NCI-H69 (cell line): ENCODE measurements at regions not wholly inside any gene's neighbourhood (a gene's known extent, or its start where the extent isn't known, plus 50 kb on each side); places are given as distances from the start of the nearest gene placed in this dataset.
"Not testable (repeated sequence)": the region's sequence is repeated elsewhere in the genome, so short reads cannot be mapped to it uniquely, and the experiment has no call there.

Source experiments
- DNase-seq: peaks from one replicate; lab custom pipeline; 2025; lab: John Stamatoyannopoulos, UW

- DNase-seq = peak; percentile 90
These were observed 72.9 kb upstream of the SEPTIN5 start for GRCh38 chr22:19641254-19641982.

- DNase-seq = no peak
These were observed 72.3 kb upstream of the SEPTIN5 start for GRCh38 chr22:19641983-19642451.

- DNase-seq = no peak
These were observed 70.6 kb upstream of the SEPTIN5 start for GRCh38 chr22:19643448-19644313.

GRCh38 chr22:19644314-19645223, 69.7 kb upstream of the SEPTIN5 start:
- no peak for DNase-seq

GRCh38 chr22:19645391-19645790, 68.9 kb upstream of the SEPTIN5 start:
- DNase-seq = no peak

- DNase-seq = no peak
These were observed 68.4 kb upstream of the SEPTIN5 start for GRCh38 chr22:19645905-19646304.

GRCh38 chr22:19646383-19646782, 67.9 kb upstream of the SEPTIN5 start:
- no peak for DNase-seq

- peak; percentile 33 for DNase-seq
These were observed 65.8 kb upstream of the SEPTIN5 start for GRCh38 chr22:19648419-19648929.

- DNase-seq = no peak
These were observed 62.0 kb upstream of the SEPTIN5 start for GRCh38 chr22:19652316-19652715.

- DNase-seq = no peak
These were observed 59.8 kb upstream of the SEPTIN5 start for GRCh38 chr22:19654338-19654987.

GRCh38 chr22:19655399-19655798, 58.9 kb upstream of the SEPTIN5 start:
- DNase-seq = no peak

GRCh38 chr22:19656541-19657251, 57.6 kb upstream of the SEPTIN5 start:
- no peak for DNase-seq

- no peak for DNase-seq
These were observed 56.8 kb upstream of the SEPTIN5 start for GRCh38 chr22:19657252-19658056.

GRCh38 chr22:19658057-19658966, 56.0 kb upstream of the SEPTIN5 start:
- no peak for DNase-seq

- DNase-seq = no peak
These were observed 55.1 kb upstream of the SEPTIN5 start for GRCh38 chr22:19658967-19659804.

GRCh38 chr22:19659805-19660345, 54.4 kb upstream of the SEPTIN5 start:
- DNase-seq = no peak

- not testable (repeated sequence) for DNase-seq
These were observed 53.7 kb upstream of the SEPTIN5 start for GRCh38 chr22:19660583-19660982.
